Neural cell (in vitro differentiated cells): ENCODE measurements at regions not wholly inside any gene's neighbourhood (a gene's known extent, or its start where the extent isn't known, plus 50 kb on each side); places are given as distances from the start of the nearest gene placed in this dataset.

ENCODE experiments used
- H2AFZ ChIP-seq: fragments of 200-600, 300-800 bp; sonication (generic), shearing (Covaris generic); 2 replicates; pipeline ENCODE4 v1.6.0; 2014; ENCODE audit warnings: low read depth, mild to moderate bottlenecking, antibody characterized with exemption, low read length, moderate library complexity
- H3F3A ChIP-seq: fragments of 200-600 bp; shearing (Covaris generic); 2 replicates; pipeline ENCODE4 v1.6.1; 2016; ENCODE audit warnings: mild to moderate bottlenecking, moderate library complexity, mixed read lengths, antibody characterized with exemption, low read length; ENCODE audit not compliant: insufficient read depth, poor library complexity, severe bottlenecking
- H3K27ac ChIP-seq: fragments of 200-600, 300-800 bp; sonication (generic), shearing (Covaris generic); 2 replicates; pipeline ENCODE4 v1.5.1; 2014; ENCODE audit warnings: mild to moderate bottlenecking, low read length, moderate library complexity
- H3K27me3 ChIP-seq: fragments of 300-800, 200-600 bp; sonication (generic), shearing (Covaris generic); 2 replicates; pipeline ENCODE4 v1.6.0; 2014; ENCODE audit warnings: mild to moderate bottlenecking, low read depth, low read length, moderate library complexity; ENCODE audit not compliant: insufficient read depth
- H3K36me3 ChIP-seq: fragments of 300-800, 200-600 bp; sonication (generic), shearing (Covaris generic); 2 replicates; pipeline ENCODE4 v1.5.1; 2014; ENCODE audit warnings: mild to moderate bottlenecking, antibody characterized with exemption, low read length, moderate library complexity; ENCODE audit not compliant: insufficient read depth
- H3K4me2 ChIP-seq: fragments of 300-800, 200-600 bp; sonication (generic), shearing (Covaris generic); 2 replicates; pipeline ENCODE4 v1.6.0; 2014; ENCODE audit warnings: mild to moderate bottlenecking, low read length
- H3K4me3 ChIP-seq: fragments of 300-800, 200-600 bp; sonication (generic), shearing (Covaris generic); 2 replicates; pipeline ENCODE4 v1.5.1; 2014; ENCODE audit warnings: mild to moderate bottlenecking, low read length, moderate library complexity
- H3K79me2 ChIP-seq: fragments of 200-600 bp; shearing (Covaris generic); replicated peaks from 2 replicates; pipeline ENCODE4 v1.6.0; 2014; ENCODE audit warnings: mild to moderate bottlenecking, low read length, moderate library complexity; ENCODE audit not compliant: insufficient read depth
- H3K9ac ChIP-seq: fragments of 300-800, 200-600 bp; sonication (generic), shearing (Covaris generic); 2 replicates; pipeline ENCODE4 v1.6.1; 2016; ENCODE audit warnings: mild to moderate bottlenecking, low read length, mixed read lengths
- H3K9me2 ChIP-seq: fragments of 200-600 bp; shearing (Covaris generic); 2 replicates; pipeline ENCODE4 v1.6.1; 2016; ENCODE audit warnings: mild to moderate bottlenecking, low read length, mixed read lengths; ENCODE audit not compliant: insufficient read depth
- H3K9me3 ChIP-seq: fragments of 200-600, 300-800 bp; sonication (generic), shearing (Covaris generic); 2 replicates; pipeline ENCODE4 v1.6.1; 2016; ENCODE audit warnings: mild to moderate bottlenecking, mixed run types, low read length, moderate library complexity, mixed read lengths
- H4K20me1 ChIP-seq: fragments of 200-600 bp; shearing (Covaris generic); 2 replicates; pipeline ENCODE4 v1.6.1; 2016; ENCODE audit warnings: mild to moderate bottlenecking, mixed run types; ENCODE audit not compliant: insufficient read depth
- CTCF ChIP-seq: fragments of 450-650 bp; IDR thresholded peaks from 2 replicates; pipeline ENCODE4 v1.5.1; 2014; ENCODE audit warnings: antibody characterized with exemption, mild to moderate bottlenecking, moderate library complexity; ENCODE audit not compliant: poor library complexity, severe bottlenecking
- EP300 ChIP-seq: fragments of 450-650 bp; conservative IDR thresholded peaks from 2 replicates; pipeline ENCODE4 v1.6.1; 2014; ENCODE audit warnings: antibody characterized with exemption, mild to moderate bottlenecking, moderate library complexity; ENCODE audit not compliant: poor library complexity, severe bottlenecking
- EZH2 ChIP-seq: fragments of 200-600, 300-800 bp; shearing (Covaris generic), sonication (generic); IDR thresholded peaks from 2 replicates; pipeline ENCODE4 v1.6.1; 2014; ENCODE audit warnings: antibody characterized with exemption, low read length, borderline replicate concordance, mild to moderate bottlenecking; ENCODE audit not compliant: insufficient read depth, poor library complexity, severe bottlenecking
- MXI1 ChIP-seq: fragments of 450-650 bp; conservative IDR thresholded peaks from 2 replicates; pipeline ENCODE4 v1.6.1; 2014; ENCODE audit warnings: antibody characterized with exemption, mild to moderate bottlenecking; ENCODE audit not compliant: poor library complexity, severe bottlenecking
- POLR2AphosphoS5 ChIP-seq: IDR thresholded peaks from 2 replicates; pipeline ENCODE4 v1.6.1; 2012
- RAD21 ChIP-seq: fragments of 450-650 bp; conservative IDR thresholded peaks from 2 replicates; pipeline ENCODE4 v1.6.1; 2014; ENCODE audit warnings: antibody characterized with exemption, mild to moderate bottlenecking, moderate library complexity
- SMC3 ChIP-seq: fragments of 450-650 bp; conservative IDR thresholded peaks from 2 replicates; pipeline ENCODE4 v1.6.1; 2014; ENCODE audit warnings: antibody characterized with exemption, mild to moderate bottlenecking, moderate library complexity; ENCODE audit not compliant: poor library complexity
- TAF1 ChIP-seq: IDR thresholded peaks from 2 replicates; pipeline ENCODE4 v1.6.1; 2012; ENCODE audit warnings: low read depth

DNA sequence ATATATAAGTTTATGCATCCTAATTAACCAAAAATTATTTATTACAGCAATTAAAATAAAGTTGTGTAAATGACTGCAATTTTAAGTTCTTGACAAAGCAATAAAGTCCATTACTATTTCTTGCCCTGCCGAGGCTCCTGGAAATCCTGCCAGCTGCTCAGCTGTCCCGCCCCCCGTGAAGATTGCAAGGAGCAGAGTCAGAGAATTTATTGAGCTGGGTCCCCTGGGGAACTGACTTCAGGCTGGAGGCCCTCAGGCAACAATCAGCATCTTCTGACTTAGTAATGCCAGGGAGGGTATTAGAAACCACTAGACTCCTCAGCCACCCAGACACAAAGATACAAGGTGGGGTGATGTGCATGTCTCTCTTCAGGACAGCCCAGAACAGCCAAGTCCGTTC lies 92.3 kb downstream of the EDN3 start:
- no peak overlapping the region for H2AFZ ChIP-seq
- no peak overlapping the region for H3K9ac ChIP-seq
- H3K36me3 ChIP-seq: no peaks in the 10 kb centered on the region
- H3K4me3 ChIP-seq: no peak overlapping the region
- no peaks in the 10 kb centered on the region for H3F3A ChIP-seq
- H3K9me2 ChIP-seq: no peaks in the 10 kb centered on the region
- no peaks in the 10 kb centered on the region for H4K20me1 ChIP-seq
- no peaks in the 10 kb centered on the region for H3K79me2 ChIP-seq
- no peaks in the 10 kb centered on the region for H3K9me3 ChIP-seq
- no peak overlapping the region for H3K27ac ChIP-seq
- no peaks in the 10 kb centered on the region for H3K27me3 ChIP-seq
- H3K4me2 ChIP-seq: no peak overlapping the region
- TF ChIP-seq CTCF (no peak), SMC3 (no peak), TAF1 (no peak), RAD21 (no peak)

GRCh38 chr20:59393142-59393541 lies 92.7 kb downstream of the EDN3 start:
- Histone ChIP-seq H3K27me3 (no peaks in the 10 kb centered on the region), H3K36me3 (no peaks in the 10 kb centered on the region), H3K9me3 (no peaks in the 10 kb centered on the region), H3K79me2 (no peaks in the 10 kb centered on the region), H3K27ac (no peak overlapping the region), H3F3A (no peaks in the 10 kb centered on the region), H3K4me2 (no peak overlapping the region), H4K20me1 (no peaks in the 10 kb centered on the region), H3K9me2 (no peaks in the 10 kb centered on the region), H3K4me3 (no peak overlapping the region), H2AFZ (no peak overlapping the region), H3K9ac (no peak overlapping the region)
- no peak for TF ChIP-seq POLR2AphosphoS5
- no peak for TF ChIP-seq EZH2
- no peak for TF ChIP-seq MXI1
- TF ChIP-seq CTCF: no peak
- TF ChIP-seq RAD21: no peak
- no peak for TF ChIP-seq EP300
- no peak for TF ChIP-seq SMC3
- no peak for TF ChIP-seq TAF1

DNA sequence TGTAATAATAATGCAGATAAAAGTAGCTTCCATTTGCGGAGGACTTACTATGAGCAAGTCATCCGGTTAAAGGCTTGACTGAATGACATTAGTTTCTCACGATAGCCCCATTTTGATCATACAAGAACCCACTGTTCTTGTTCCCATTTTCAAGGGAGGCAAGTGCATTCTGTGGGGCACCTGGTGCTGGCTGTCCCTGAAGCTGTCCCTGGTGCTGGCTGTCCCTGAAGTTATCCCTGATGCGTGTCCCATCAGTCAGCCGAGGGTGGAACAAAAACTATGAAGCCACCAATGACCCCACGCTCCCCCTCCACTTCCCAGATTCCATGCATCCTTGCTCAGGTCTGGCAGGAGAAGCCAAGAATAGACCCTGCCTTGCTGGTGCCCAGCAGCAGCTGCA lies 95.3 kb downstream of the EDN3 start:
- Histone ChIP-seq H3K4me3 (no peak overlapping the region), H3K27me3 (no peaks in the 10 kb centered on the region), H3K79me2 (no peaks in the 10 kb centered on the region)

More for the DNA sequence above, 95.3 kb downstream of the EDN3 start:
- TF ChIP-seq POLR2AphosphoS5 (no peak), MXI1 (no peak), CTCF (no peak), EP300 (no peak)
- H3K4me2 ChIP-seq: no peak overlapping the region
- no peaks in the 10 kb centered on the region for H4K20me1 ChIP-seq
- no peak overlapping the region for H2AFZ ChIP-seq
- no peaks in the 10 kb centered on the region for H3K9me3 ChIP-seq
- H3K9ac ChIP-seq: no peak overlapping the region
- H3K9me2 ChIP-seq: no peaks in the 10 kb centered on the region
- no peaks in the 10 kb centered on the region for H3K36me3 ChIP-seq
- H3K27ac ChIP-seq: no peak overlapping the region
- no peaks in the 10 kb centered on the region for H3F3A ChIP-seq
